ENCODE measurements at regions not wholly inside any gene's neighbourhood (a gene's known extent, or its start where the extent isn't known, plus 50 kb on each side); places are given as distances from the start of the nearest gene placed in this dataset.

DNA sequence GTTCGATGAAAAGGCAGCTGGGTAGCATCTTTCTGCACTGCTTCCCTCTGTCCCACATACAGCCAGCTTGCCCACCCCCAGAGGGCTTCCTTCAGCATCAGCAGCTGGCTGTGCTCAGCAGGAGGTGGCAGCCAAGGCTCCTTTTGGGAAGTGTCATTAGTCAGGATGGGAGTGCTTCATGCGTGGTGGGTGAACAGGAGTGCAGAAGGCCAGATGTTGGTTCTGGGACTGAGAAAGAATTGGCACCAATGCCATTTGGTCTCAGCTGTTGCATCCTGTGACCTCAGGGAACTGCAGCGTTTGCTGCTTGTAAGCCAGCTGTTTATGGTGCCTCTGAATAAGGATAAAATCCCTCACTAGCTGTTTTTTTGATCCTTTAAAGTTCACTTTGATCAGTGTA, 131.1 kb upstream of the SORCS3 start (continued):
- TF ChIP-seq, protein P1, sequence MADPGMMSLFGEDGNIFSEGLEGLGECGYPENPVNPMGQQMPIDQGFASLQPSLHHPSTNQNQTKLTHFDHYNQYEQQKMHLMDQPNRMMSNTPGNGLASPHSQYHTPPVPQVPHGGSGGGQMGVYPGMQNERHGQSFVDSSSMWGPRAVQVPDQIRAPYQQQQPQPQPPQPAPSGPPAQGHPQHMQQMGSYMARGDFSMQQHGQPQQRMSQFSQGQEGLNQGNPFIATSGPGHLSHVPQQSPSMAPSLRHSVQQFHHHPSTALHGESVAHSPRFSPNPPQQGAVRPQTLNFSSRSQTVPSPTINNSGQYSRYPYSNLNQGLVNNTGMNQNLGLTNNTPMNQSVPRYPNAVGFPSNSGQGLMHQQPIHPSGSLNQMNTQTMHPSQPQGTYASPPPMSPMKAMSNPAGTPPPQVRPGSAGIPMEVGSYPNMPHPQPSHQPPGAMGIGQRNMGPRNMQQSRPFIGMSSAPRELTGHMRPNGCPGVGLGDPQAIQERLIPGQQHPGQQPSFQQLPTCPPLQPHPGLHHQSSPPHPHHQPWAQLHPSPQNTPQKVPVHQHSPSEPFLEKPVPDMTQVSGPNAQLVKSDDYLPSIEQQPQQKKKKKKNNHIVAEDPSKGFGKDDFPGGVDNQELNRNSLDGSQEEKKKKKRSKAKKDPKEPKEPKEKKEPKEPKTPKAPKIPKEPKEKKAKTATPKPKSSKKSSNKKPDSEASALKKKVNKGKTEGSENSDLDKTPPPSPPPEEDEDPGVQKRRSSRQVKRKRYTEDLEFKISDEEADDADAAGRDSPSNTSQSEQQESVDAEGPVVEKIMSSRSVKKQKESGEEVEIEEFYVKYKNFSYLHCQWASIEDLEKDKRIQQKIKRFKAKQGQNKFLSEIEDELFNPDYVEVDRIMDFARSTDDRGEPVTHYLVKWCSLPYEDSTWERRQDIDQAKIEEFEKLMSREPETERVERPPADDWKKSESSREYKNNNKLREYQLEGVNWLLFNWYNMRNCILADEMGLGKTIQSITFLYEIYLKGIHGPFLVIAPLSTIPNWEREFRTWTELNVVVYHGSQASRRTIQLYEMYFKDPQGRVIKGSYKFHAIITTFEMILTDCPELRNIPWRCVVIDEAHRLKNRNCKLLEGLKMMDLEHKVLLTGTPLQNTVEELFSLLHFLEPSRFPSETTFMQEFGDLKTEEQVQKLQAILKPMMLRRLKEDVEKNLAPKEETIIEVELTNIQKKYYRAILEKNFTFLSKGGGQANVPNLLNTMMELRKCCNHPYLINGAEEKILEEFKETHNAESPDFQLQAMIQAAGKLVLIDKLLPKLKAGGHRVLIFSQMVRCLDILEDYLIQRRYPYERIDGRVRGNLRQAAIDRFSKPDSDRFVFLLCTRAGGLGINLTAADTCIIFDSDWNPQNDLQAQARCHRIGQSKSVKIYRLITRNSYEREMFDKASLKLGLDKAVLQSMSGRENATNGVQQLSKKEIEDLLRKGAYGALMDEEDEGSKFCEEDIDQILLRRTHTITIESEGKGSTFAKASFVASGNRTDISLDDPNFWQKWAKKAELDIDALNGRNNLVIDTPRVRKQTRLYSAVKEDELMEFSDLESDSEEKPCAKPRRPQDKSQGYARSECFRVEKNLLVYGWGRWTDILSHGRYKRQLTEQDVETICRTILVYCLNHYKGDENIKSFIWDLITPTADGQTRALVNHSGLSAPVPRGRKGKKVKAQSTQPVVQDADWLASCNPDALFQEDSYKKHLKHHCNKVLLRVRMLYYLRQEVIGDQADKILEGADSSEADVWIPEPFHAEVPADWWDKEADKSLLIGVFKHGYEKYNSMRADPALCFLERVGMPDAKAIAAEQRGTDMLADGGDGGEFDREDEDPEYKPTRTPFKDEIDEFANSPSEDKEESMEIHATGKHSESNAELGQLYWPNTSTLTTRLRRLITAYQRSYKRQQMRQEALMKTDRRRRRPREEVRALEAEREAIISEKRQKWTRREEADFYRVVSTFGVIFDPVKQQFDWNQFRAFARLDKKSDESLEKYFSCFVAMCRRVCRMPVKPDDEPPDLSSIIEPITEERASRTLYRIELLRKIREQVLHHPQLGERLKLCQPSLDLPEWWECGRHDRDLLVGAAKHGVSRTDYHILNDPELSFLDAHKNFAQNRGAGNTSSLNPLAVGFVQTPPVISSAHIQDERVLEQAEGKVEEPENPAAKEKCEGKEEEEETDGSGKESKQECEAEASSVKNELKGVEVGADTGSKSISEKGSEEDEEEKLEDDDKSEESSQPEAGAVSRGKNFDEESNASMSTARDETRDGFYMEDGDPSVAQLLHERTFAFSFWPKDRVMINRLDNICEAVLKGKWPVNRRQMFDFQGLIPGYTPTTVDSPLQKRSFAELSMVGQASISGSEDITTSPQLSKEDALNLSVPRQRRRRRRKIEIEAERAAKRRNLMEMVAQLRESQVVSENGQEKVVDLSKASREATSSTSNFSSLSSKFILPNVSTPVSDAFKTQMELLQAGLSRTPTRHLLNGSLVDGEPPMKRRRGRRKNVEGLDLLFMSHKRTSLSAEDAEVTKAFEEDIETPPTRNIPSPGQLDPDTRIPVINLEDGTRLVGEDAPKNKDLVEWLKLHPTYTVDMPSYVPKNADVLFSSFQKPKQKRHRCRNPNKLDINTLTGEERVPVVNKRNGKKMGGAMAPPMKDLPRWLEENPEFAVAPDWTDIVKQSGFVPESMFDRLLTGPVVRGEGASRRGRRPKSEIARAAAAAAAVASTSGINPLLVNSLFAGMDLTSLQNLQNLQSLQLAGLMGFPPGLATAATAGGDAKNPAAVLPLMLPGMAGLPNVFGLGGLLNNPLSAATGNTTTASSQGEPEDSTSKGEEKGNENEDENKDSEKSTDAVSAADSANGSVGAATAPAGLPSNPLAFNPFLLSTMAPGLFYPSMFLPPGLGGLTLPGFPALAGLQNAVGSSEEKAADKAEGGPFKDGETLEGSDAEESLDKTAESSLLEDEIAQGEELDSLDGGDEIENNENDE (IDR thresholded peaks at IDR 0.05; ENCODE audit: insufficient replicate concordance, low read length), result no peak
- TF ChIP-seq CTBP2 (IDR thresholded peaks at IDR 0.05; ENCODE audit: borderline replicate concordance, insufficient read depth, insufficient read length, low read length), result no peak
